GM12872 (cell line): ENCODE measurements at regions not wholly inside any gene's neighbourhood (a gene's known extent, or its start where the extent isn't known, plus 50 kb on each side); places are given as distances from the start of the nearest gene placed in this dataset.

Experiments used
- CTCF ChIP-seq: IDR thresholded peaks from 3 replicates; pipeline ENCODE4 v1.5.1; 2011; ENCODE audit warnings: low read depth, mild to moderate bottlenecking, low read length, moderate library complexity; ENCODE audit not compliant: insufficient read depth

GRCh38 chr3:148360051-148360450 lies 337.7 kb upstream of the AGTR1 start:
- no peak for TF ChIP-seq CTCF

DNA sequence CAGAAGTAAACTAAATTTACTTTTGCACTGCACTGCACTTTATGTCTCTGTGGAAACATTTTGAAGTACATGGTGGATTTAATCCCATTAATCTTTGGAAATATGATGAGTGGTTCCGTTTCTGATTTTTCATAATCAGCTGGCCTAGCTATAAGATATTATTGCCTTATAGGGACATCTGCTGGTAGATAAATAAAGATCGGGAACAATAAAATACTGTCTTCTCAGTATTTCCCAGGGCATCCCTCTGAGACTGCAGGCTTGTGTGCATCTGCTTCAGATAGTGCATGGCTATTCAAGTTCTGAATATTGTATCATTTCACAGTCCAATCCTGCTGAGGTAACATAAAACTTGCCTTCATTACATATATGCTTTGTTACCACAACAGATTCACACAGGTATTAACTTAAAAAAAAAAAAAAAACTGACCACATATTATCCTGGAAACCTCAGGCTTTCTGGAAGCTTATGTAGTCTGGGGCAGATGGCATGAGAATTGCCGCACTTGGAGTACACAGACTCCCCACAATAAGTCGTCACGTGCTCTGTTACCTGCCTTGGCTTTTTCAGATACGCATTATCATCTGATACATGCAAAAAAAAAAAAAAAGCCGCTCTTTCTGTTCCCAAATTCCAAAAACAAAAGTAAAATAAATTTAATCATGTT lies 330.8 kb upstream of the AGTR1 start:
- TF ChIP-seq CTCF: no peak

- TF ChIP-seq CTCF: no peak
Observed at GRCh38 chr3:148367756-148368155, 329.9 kb upstream of the AGTR1 start.

DNA sequence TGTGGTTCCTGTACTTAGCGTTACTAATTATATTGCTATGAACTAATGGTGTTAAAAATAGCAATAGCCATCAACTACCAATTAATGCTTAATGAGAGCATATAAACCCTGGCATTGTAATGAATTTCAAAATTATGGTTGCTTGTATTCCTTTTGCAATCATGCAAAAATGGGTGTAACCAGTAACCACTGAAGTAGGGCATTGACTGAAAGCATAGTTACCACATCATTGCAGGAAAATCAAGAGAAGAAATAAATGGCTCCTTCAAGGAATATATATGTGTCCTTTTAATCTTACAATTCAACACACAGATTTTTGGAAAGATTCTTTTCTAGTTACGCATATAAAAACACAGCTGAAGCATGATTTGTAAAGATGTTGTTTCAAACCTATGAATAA lies 328.3 kb upstream of the AGTR1 start:
- TF ChIP-seq CTCF: no peak

- no peak for TF ChIP-seq CTCF
Observed at GRCh38 chr3:148372206-148372875, 325.4 kb upstream of the AGTR1 start.

- TF ChIP-seq CTCF: no peak
Observed at GRCh38 chr3:148373961-148374360, 323.7 kb upstream of the AGTR1 start.

GRCh38 chr3:148379763-148380382 lies 317.8 kb upstream of the AGTR1 start:
- TF ChIP-seq CTCF: peak; percentile 44; the same call in 2 of the 3 replicates
